Left lung (tissue), 4 donors: ENCODE measurements at regions not wholly inside any gene's neighbourhood (a gene's known extent, or its start where the extent isn't known, plus 50 kb on each side); places are given as distances from the start of the nearest gene placed in this dataset.

Experiments
- ATAC-seq: fragments of 200-7000 bp; cut with Tn5 transposase; one replicate; pipeline ENCODE4 v1.9.1; 2020; ENCODE audit warnings: moderate library complexity
- DNase-seq, 4 donors: peaks; one replicate each; pipeline ENCODE4 v3.0.0-alpha.2; 2013 to 2020
- H3K27ac ChIP-seq, 2 donors: fragments of 200-600 bp; sonication (generic) in 1 of 2; one replicate each; pipeline versions ENCODE4 v1.5.0 to v1.8.0; 2020 to 2021
- H3K27me3 ChIP-seq, 2 donors: fragments of 200-600 bp; sonication (generic) in 1 of 2; one replicate each; pipeline versions ENCODE4 v1.5.0 to v1.8.0; 2020 to 2021
- H3K36me3 ChIP-seq, 2 donors: fragments of 200-600 bp; sonication (generic) in 1 of 2; one replicate each; pipeline versions ENCODE4 v1.5.0 to v1.8.0; 2020 to 2021
- H3K4me1 ChIP-seq, 2 donors: fragments of 200-600 bp; one replicate each; pipeline ENCODE4 v1.8.0; 2021
- H3K4me3 ChIP-seq, 2 donors: fragments of 200-600 bp; sonication (generic) in 1 of 2; one replicate each; pipeline versions ENCODE4 v1.5.0 to v1.8.0; 2020 to 2021; ENCODE audit warnings: mild to moderate bottlenecking in 1 of 2
- H3K9me3 ChIP-seq, 2 donors: fragments of 200-600 bp; sonication (generic) in 1 of 2; one replicate each; pipeline versions ENCODE4 v1.5.0 to v1.8.0; 2020 to 2021
- CTCF ChIP-seq, 2 donors: fragments of 200-600 bp; sonication (generic) in 1 of 2; IDR thresholded peaks; one replicate each; pipeline versions ENCODE4 v1.5.0 to v1.8.0; 2021; ENCODE audit warnings: antibody characterized with exemption in 2 of 2
- intact Hi-C, 2 donors: fragments of 100-400 bp; cut with DNase I; formaldehyde crosslinking; loops; one replicate each; pipeline versions ENCODE4 v1.11.2 to v1.14.2; 2022
- donor health status: DM: no; HTN: yes; CAD: no.
- donor health status: DM: no; HTN: no; CAD: no.

GRCh38 chr18:65974758-65975157 lies 223.9 kb downstream of the CDH7 start:
- DNase-seq = no peak
- Histone ChIP-seq H3K4me3 (no peak overlapping the region), H3K36me3 (no peaks in the 10 kb centered on the region), H3K9me3 (no peaks in the 10 kb centered on the region), H3K4me1 (no peaks in the 10 kb centered on the region), H3K27ac (no peak overlapping the region), H3K27me3 (no peaks in the 10 kb centered on the region)
- no peak for ATAC-seq
- TF ChIP-seq CTCF (IDR thresholded peaks at IDR 0.05) = no peak
- intact Hi-C loops = no loop called here

GRCh38 chr18:65968239-65969004 lies 217.6 kb downstream of the CDH7 start:
- Histone ChIP-seq H3K27me3 (no peaks in the 10 kb centered on the region), H3K27ac (no peak overlapping the region), H3K9me3 (no peaks in the 10 kb centered on the region), H3K4me3 (no peak overlapping the region), H3K4me1 (no peaks in the 10 kb centered on the region), H3K36me3 (no peaks in the 10 kb centered on the region)
- ATAC-seq (no peak), DNase-seq (no peak)
- intact Hi-C loops = no loop called here
- no peak for TF ChIP-seq CTCF (IDR thresholded peaks at IDR 0.05)

GRCh38 chr18:65955747-65956146 lies 204.9 kb downstream of the CDH7 start:
- no peaks in the 10 kb centered on the region for H3K36me3 ChIP-seq
- no peak for TF ChIP-seq CTCF (IDR thresholded peaks at IDR 0.05)
- H3K4me3 ChIP-seq = no peak overlapping the region
- DNase-seq (no peak), ATAC-seq (no peak)
- no peaks in the 10 kb centered on the region for H3K9me3 ChIP-seq
- intact Hi-C loops = no loop called here
- H3K4me1 ChIP-seq = no peaks in the 10 kb centered on the region
- no peaks in the 10 kb centered on the region for H3K27me3 ChIP-seq
- no peak overlapping the region for H3K27ac ChIP-seq

- Histone ChIP-seq H3K27me3 (no peaks in the 10 kb centered on the region), H3K27ac (no peak overlapping the region), H3K9me3 (no peaks in the 10 kb centered on the region), H3K4me1 (no peaks in the 10 kb centered on the region), H3K36me3 (no peaks in the 10 kb centered on the region), H3K4me3 (no peak overlapping the region)
- ATAC-seq (no peak), DNase-seq (no peak)
- intact Hi-C loops = no loop called here
- no peak for TF ChIP-seq CTCF (IDR thresholded peaks at IDR 0.05)
These were observed 203.6 kb downstream of the CDH7 start for GRCh38 chr18:65954372-65954771.

GRCh38 chr18:65946777-65947176 lies 196.0 kb downstream of the CDH7 start:
- no peak for ATAC-seq
- Histone ChIP-seq H3K36me3 (no peaks in the 10 kb centered on the region), H3K27me3 (no peaks in the 10 kb centered on the region), H3K4me3 (no peak overlapping the region), H3K4me1 (no peaks in the 10 kb centered on the region), H3K27ac (no peak overlapping the region), H3K9me3 (no peaks in the 10 kb centered on the region)
- TF ChIP-seq CTCF (IDR thresholded peaks at IDR 0.05) = no peak
- intact Hi-C loops = no loop called here
- no peak for DNase-seq
